B cell (primary cell): ENCODE measurements at regions not wholly inside any gene's neighbourhood (a gene's known extent, or its start where the extent isn't known, plus 50 kb on each side); places are given as distances from the start of the nearest gene placed in this dataset.

Experiments used
- EZH2 ChIP-seq: IDR thresholded peaks from 2 replicates; pipeline ENCODE4 v1.6.1; 2012; ENCODE audit warnings: borderline replicate concordance, low read depth, mild to moderate bottlenecking, moderate library complexity, low read length; ENCODE audit not compliant: insufficient read depth, poor library complexity, severe bottlenecking
- TF ChIP-seq, protein P1 (sequence below): fragments of 200-600 bp; IDR thresholded peaks from one replicate; pipeline ENCODE4 v1.8.0; 2022; ENCODE audit warnings: antibody characterized with exemption, mild to moderate bottlenecking

DNA sequence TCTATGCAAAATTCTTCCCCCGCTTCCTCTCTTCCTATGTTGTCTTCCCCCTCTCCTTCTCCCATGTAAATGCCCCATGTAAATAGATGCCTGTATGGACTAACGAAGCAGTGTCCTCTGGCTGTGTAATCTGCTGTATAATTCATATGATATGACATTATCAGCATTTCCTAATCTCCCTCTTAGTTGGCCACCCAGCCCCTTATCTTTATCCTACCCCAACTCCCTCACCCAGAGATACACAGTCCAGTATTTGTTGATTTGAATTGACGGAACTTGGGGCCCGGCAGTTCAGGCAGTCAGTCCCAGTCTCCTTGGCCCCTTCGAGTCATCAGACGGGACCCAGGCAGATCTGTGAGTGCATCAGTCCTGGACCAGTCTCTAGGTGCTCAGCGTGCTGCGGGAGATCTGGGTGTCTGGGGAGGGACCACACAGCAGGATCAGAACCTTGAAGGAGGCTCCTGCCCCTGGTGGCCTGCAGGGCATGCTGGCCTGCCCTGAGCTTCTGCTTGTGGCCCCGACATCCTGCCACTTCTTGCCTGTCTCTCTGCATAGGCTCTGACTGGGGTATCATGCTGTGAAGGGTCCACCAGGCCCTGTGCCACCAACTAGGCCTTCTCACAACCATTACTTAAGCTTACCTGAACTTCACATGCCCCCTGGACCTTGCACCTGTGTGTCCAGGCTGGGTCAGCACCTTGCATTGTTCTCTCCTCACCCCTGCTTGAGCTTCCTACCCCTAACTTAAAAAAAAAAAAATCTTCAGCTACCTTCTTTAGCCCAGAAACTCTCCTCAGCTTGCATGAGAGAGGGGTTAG is 88.1 kb upstream of the ATL2 start:
- TF ChIP-seq, protein P1, sequence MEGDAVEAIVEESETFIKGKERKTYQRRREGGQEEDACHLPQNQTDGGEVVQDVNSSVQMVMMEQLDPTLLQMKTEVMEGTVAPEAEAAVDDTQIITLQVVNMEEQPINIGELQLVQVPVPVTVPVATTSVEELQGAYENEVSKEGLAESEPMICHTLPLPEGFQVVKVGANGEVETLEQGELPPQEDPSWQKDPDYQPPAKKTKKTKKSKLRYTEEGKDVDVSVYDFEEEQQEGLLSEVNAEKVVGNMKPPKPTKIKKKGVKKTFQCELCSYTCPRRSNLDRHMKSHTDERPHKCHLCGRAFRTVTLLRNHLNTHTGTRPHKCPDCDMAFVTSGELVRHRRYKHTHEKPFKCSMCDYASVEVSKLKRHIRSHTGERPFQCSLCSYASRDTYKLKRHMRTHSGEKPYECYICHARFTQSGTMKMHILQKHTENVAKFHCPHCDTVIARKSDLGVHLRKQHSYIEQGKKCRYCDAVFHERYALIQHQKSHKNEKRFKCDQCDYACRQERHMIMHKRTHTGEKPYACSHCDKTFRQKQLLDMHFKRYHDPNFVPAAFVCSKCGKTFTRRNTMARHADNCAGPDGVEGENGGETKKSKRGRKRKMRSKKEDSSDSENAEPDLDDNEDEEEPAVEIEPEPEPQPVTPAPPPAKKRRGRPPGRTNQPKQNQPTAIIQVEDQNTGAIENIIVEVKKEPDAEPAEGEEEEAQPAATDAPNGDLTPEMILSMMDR = no peak
- no peak for TF ChIP-seq EZH2
